GM19238 (cell line): ENCODE measurements at regions not wholly inside any gene's neighbourhood (a gene's known extent, or its start where the extent isn't known, plus 50 kb on each side); places are given as distances from the start of the nearest gene placed in this dataset.
"Not testable (repeated sequence)": the region's sequence is repeated elsewhere in the genome, so short reads cannot be mapped to it uniquely, and the experiment has no call there.

Source experiments
- DNase-seq: peaks from one replicate; pipeline ENCODE4 v3.0.0; 2011; ENCODE audit warnings: low spot score; ENCODE audit not compliant: insufficient read length

GRCh38 chr1:157230500-157230899 lies 92.3 kb upstream of the ETV3 start:
- DNase-seq: no peak

- DNase-seq: no peak
Observed at GRCh38 chr1:157227700-157228099, 89.5 kb upstream of the ETV3 start.

GRCh38 chr1:157226739-157227138 lies 88.5 kb upstream of the ETV3 start:
- no peak for DNase-seq

GRCh38 chr1:157219600-157219999 lies 81.4 kb upstream of the ETV3 start:
- DNase-seq: no peak

- DNase-seq: no peak
Observed at GRCh38 chr1:157219182-157219581, 81.0 kb upstream of the ETV3 start.

GRCh38 chr1:157218671-157219070 lies 80.5 kb upstream of the ETV3 start:
- no peak for DNase-seq

- no peak for DNase-seq
Observed at GRCh38 chr1:157217486-157217885, 79.3 kb upstream of the ETV3 start.

GRCh38 chr1:157213836-157214235 lies 75.6 kb upstream of the ETV3 start:
- no peak for DNase-seq

GRCh38 chr1:157209514-157209913 lies 71.3 kb upstream of the ETV3 start:
- no peak for DNase-seq

GRCh38 chr1:157205982-157206381 lies 67.8 kb upstream of the ETV3 start:
- not testable (repeated sequence) for DNase-seq

- no peak for DNase-seq
Observed at GRCh38 chr1:157203166-157203565, 65.0 kb upstream of the ETV3 start.

- no peak for DNase-seq
Observed at GRCh38 chr1:157202331-157202730, 64.1 kb upstream of the ETV3 start.

GRCh38 chr1:157201767-157202166 lies 63.6 kb upstream of the ETV3 start:
- DNase-seq: no peak

GRCh38 chr1:157200451-157200850 lies 62.3 kb upstream of the ETV3 start:
- no peak for DNase-seq

GRCh38 chr1:157199421-157199755 lies 61.2 kb upstream of the ETV3 start:
- no peak for DNase-seq

- no peak for DNase-seq
Observed at GRCh38 chr1:157198619-157199420, 60.6 kb upstream of the ETV3 start.

GRCh38 chr1:157197906-157198435 lies 59.8 kb upstream of the ETV3 start:
- no peak for DNase-seq

- not testable (repeated sequence) for DNase-seq
Observed at GRCh38 chr1:157196670-157197456, 58.7 kb upstream of the ETV3 start.

GRCh38 chr1:157196245-157196543 lies 58.0 kb upstream of the ETV3 start:
- DNase-seq: no peak

GRCh38 chr1:157195521-157196244 lies 57.5 kb upstream of the ETV3 start:
- DNase-seq: no peak

- no peak for DNase-seq
Observed at GRCh38 chr1:157194731-157195520, 56.7 kb upstream of the ETV3 start.
